Endodermal cell (in vitro differentiated cells): ENCODE measurements at regions not wholly inside any gene's neighbourhood (a gene's known extent, or its start where the extent isn't known, plus 50 kb on each side); places are given as distances from the start of the nearest gene placed in this dataset.
"Not testable (repeated sequence)": the region's sequence is repeated elsewhere in the genome, so short reads cannot be mapped to it uniquely, and the experiment has no call there.

ENCODE experiments used
- DNase-seq: peaks from one replicate; pipeline ENCODE4 v3.0.0-alpha.2; 2017
- H3K27ac ChIP-seq: 2 replicates; pipeline ENCODE4 v1.5.1; 2013; ENCODE audit warnings: mild to moderate bottlenecking, low read depth, low read length, moderate library complexity
- H3K27me3 ChIP-seq: 2 replicates; pipeline ENCODE4 v1.6.1; 2013; ENCODE audit warnings: mild to moderate bottlenecking, low read length, moderate library complexity; ENCODE audit not compliant: insufficient read depth, control insufficient read depth, poor library complexity, severe bottlenecking
- H3K36me3 ChIP-seq: 2 replicates; pipeline ENCODE4 v1.7.0; 2013; ENCODE audit warnings: mild to moderate bottlenecking, low read length, moderate library complexity; ENCODE audit not compliant: control insufficient read depth, insufficient read depth
- H3K4me1 ChIP-seq: one replicate; pipeline ENCODE4 v1.7.0; 2013; ENCODE audit warnings: low read length; ENCODE audit not compliant: control insufficient read depth, insufficient read depth
- H3K4me3 ChIP-seq: 2 replicates; pipeline ENCODE4 v1.5.1; 2013; ENCODE audit warnings: mild to moderate bottlenecking, low read length, moderate library complexity
- H3K9ac ChIP-seq: 2 replicates; pipeline ENCODE4 v1.6.1; 2013; ENCODE audit warnings: mild to moderate bottlenecking, low read length, moderate library complexity; ENCODE audit not compliant: poor library complexity, severe bottlenecking; ENCODE audit errors: extremely low read depth
- H3K9me3 ChIP-seq: 2 replicates; pipeline ENCODE4 v1.6.1; 2013; ENCODE audit warnings: mild to moderate bottlenecking, low read length, moderate library complexity; ENCODE audit not compliant: control insufficient read depth
- H3K27ac Mint-ChIP-seq: 2 replicates; pipeline ENCODE4 v1.8.0; 2020; ENCODE audit warnings: mixed read lengths
- H3K27me3 Mint-ChIP-seq: 2 replicates; pipeline ENCODE4 v1.8.0; 2021; ENCODE audit warnings: mild to moderate bottlenecking, mixed read lengths; ENCODE audit not compliant: insufficient read depth
- H3K36me3 Mint-ChIP-seq: 2 replicates; pipeline ENCODE4 v1.8.0; 2020; ENCODE audit warnings: low read depth, mixed read lengths
- H3K4me1 Mint-ChIP-seq: 2 replicates; pipeline ENCODE4 v1.8.0; 2020; ENCODE audit warnings: mixed read lengths
- H3K4me3 Mint-ChIP-seq: 2 replicates; pipeline ENCODE4 v1.8.0; 2020; ENCODE audit warnings: mild to moderate bottlenecking, moderate library complexity, mixed read lengths
- H3K9me3 Mint-ChIP-seq: 2 replicates; pipeline ENCODE4 v1.8.0; 2020; ENCODE audit warnings: mild to moderate bottlenecking, mixed read lengths
- WGBS, 2 experiments: methylation state at CpG; one replicate each; pipeline versions ENCODE4 v1.1.5 to v1.1.7; 2013; ENCODE audit warnings: missing lambda C conversion rate in 2 of 2, mixed read lengths in 1 of 2; ENCODE audit not compliant: insufficient coverage in 1 of 2, insufficient read length in 1 of 2; 5-methylcytosine and 5-hydroxymethylcytosine counted together
- TF ChIP-seq, protein P1 (sequence below): fragments of 200-600 bp; sonication (generic); conservative IDR thresholded peaks from 2 replicates; pipeline ENCODE4 v1.5.0; 2021; ENCODE audit warnings: antibody characterized with exemption, mild to moderate bottlenecking

DNA sequence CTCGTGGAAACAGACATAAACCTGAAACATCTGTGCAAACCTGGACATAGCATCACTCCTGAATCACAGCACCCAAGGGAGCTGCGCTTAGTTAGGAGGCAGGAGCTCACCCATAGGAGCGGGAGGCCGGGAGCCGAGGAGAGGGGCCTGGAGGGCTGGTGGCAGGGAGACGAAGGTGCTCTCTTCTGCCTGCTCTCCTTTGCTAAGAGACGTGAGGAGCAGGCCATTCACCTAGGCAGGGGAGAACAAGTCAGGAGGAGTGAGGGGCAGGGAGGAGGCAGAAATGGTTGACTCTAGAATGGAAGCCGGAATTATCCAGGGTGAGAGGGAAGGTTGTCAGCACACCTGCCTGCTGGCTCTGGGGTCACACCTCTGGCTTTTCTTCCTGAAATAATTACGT, 398.4 kb upstream of the IRX2 start:
- no peak overlapping the region for H3K4me3 ChIP-seq
- Mint-ChIP-seq H3K4me1 (peaks cover 1% of the 10 kb centered on the region), H3K36me3 (no peaks in the 10 kb centered on the region), H3K27me3 (peaks cover 8% of the 10 kb centered on the region), H3K27ac (no peak overlapping the region), H3K4me3 (no peak overlapping the region), H3K9me3 (no peaks in the 10 kb centered on the region)
- no peak overlapping the region for H3K27ac ChIP-seq
- no peaks in the 10 kb centered on the region for H3K9me3 ChIP-seq
- no peaks in the 10 kb centered on the region for H3K27me3 ChIP-seq
- TF ChIP-seq, protein P1, sequence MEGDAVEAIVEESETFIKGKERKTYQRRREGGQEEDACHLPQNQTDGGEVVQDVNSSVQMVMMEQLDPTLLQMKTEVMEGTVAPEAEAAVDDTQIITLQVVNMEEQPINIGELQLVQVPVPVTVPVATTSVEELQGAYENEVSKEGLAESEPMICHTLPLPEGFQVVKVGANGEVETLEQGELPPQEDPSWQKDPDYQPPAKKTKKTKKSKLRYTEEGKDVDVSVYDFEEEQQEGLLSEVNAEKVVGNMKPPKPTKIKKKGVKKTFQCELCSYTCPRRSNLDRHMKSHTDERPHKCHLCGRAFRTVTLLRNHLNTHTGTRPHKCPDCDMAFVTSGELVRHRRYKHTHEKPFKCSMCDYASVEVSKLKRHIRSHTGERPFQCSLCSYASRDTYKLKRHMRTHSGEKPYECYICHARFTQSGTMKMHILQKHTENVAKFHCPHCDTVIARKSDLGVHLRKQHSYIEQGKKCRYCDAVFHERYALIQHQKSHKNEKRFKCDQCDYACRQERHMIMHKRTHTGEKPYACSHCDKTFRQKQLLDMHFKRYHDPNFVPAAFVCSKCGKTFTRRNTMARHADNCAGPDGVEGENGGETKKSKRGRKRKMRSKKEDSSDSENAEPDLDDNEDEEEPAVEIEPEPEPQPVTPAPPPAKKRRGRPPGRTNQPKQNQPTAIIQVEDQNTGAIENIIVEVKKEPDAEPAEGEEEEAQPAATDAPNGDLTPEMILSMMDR: no peak
- no peaks in the 10 kb centered on the region for H3K36me3 ChIP-seq
- H3K4me1 ChIP-seq: no peaks in the 10 kb centered on the region
- DNase-seq: no peak
- H3K9ac ChIP-seq: no peak overlapping the region
- 84 to 92% methylated on average over 1 to 9 of the region's 9 CpGs for WGBS, 2 experiments

DNA sequence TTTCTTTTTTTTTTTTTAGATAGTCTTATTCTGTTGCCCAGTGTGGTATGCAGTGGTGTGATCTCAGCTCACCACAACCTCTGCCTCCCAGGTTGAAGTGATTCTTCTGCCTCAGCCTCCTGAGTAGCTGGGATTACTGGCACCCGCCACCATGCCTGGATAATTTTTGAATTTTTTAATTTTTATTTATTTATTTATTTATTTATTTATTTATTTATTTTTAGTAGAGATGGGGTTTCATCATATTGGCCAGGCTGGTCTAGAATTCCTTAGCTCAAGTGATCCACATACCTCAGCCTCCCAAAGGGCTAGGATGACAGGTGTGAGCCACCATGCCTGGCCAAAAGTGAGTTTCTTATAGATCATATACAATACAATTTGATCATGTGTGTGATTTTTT, 395.9 kb upstream of the IRX2 start:
- H3K27me3 ChIP-seq, H3K9me3 Mint-ChIP-seq, H3K4me1 ChIP-seq, H3K4me3 Mint-ChIP-seq, H3K27ac Mint-ChIP-seq, H3K27ac ChIP-seq, H3K4me1 Mint-ChIP-seq, H3K4me3 ChIP-seq, H3K36me3 ChIP-seq, H3K9ac ChIP-seq, H3K9me3 ChIP-seq, H3K36me3 Mint-ChIP-seq, DNase-seq, H3K27me3 Mint-ChIP-seq: not testable (repeated sequence)
- no CpG with 5 or more reads among the region's 1 CpG for WGBS, 2 experiments

DNA sequence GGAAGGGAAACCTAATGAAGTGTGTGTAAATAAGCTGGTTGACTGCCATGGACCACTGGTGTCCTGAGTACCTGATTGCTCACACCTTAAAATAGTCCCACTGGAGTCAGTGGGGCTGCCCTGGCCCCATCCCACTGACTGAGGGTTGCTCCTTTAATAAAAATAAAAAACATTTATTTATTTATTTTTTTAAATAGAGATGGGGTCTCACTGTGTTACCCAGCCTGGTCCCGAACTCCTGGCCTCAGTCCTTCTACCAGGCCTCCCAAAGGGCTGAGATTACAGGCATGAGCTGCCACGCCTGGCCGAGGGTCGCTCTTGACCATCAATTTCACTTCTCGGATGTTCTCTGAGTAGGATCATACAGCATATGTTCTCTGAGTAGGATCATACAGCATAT, 394.2 kb upstream of the IRX2 start:
- Mint-ChIP-seq H3K27ac (no peak overlapping the region), H3K27me3 (peaks cover 4% of the 10 kb centered on the region), H3K36me3 (no peaks in the 10 kb centered on the region), H3K4me3 (no peak overlapping the region), H3K9me3 (no peaks in the 10 kb centered on the region), H3K4me1 (no peaks in the 10 kb centered on the region)
- Histone ChIP-seq H3K27ac (no peak overlapping the region), H3K9me3 (no peaks in the 10 kb centered on the region), H3K9ac (no peak overlapping the region), H3K4me3 (no peak overlapping the region), H3K27me3 (no peaks in the 10 kb centered on the region), H3K4me1 (no peaks in the 10 kb centered on the region), H3K36me3 (no peaks in the 10 kb centered on the region)
- TF ChIP-seq, protein P1: no peak
- no peak for DNase-seq
- 81 to 89% methylated on average over 3 to 5 of the region's 5 CpGs for WGBS, 2 experiments

DNA sequence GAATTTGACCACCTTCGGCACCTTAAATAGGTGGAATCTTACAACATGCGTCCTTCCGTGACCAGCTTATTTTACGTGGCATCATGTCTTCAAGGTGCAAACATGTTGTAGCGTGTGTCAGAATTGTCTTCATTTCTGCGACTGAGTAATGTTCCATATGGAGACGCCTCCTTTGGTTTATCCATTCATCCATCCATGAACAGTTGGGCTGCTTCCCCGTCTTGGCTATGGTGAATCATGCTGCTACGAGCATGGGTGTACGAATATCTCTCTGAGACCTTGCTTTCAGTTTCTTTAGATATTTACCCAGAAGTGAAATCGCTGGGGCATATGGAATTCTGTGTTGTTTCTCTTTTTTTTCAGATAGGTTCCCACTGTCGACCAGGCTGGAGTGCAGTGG, 391.9 kb upstream of the IRX2 start:
- no peaks in the 10 kb centered on the region for H3K9me3 Mint-ChIP-seq
- peaks cover 3% of the 10 kb centered on the region for H3K27me3 Mint-ChIP-seq
- H3K27ac Mint-ChIP-seq: no peak overlapping the region
- Histone ChIP-seq H3K27ac (no peak overlapping the region), H3K4me3 (no peak overlapping the region), H3K36me3 (no peaks in the 10 kb centered on the region), H3K9me3 (no peaks in the 10 kb centered on the region), H3K4me1 (no peaks in the 10 kb centered on the region), H3K27me3 (no peaks in the 10 kb centered on the region), H3K9ac (no peak overlapping the region)
- TF ChIP-seq, protein P1: no peak
- no peak overlapping the region for H3K4me3 Mint-ChIP-seq
- no peak for DNase-seq
- 87 to 95% methylated on average over 12 of the region's 12 CpGs for WGBS, 2 experiments
- H3K36me3 Mint-ChIP-seq: no peaks in the 10 kb centered on the region
- no peaks in the 10 kb centered on the region for H3K4me1 Mint-ChIP-seq
